Retinal pigment epithelial cell (primary cell): ENCODE measurements at regions not wholly inside any gene's neighbourhood (a gene's known extent, or its start where the extent isn't known, plus 50 kb on each side); places are given as distances from the start of the nearest gene placed in this dataset.

Experiments used
- DNase-seq: peaks from one replicate; pipeline ENCODE4 v3.0.0-alpha.2; 2010; ENCODE audit warnings: low read depth
- H3K4me3 ChIP-seq: 2 replicates; pipeline ENCODE4 v1.5.1; 2011; ENCODE audit warnings: mild to moderate bottlenecking, low read length, control low read depth, moderate library complexity
- CTCF ChIP-seq: conservative IDR thresholded peaks from 2 replicates; pipeline ENCODE4 v1.5.1; 2011; ENCODE audit warnings: low read depth, low read length, control low read depth, inconsistent platforms

GRCh38 chr9:129476821-129477611 is 143.9 kb downstream of the C9orf50 start:
- H3K4me3 ChIP-seq = no peak overlapping the region
- TF ChIP-seq CTCF = no peak
- DNase-seq = no peak

- DNase-seq = no peak
- no peak for TF ChIP-seq CTCF
- no peak overlapping the region for H3K4me3 ChIP-seq
Measured at GRCh38 chr9:129474740-129475404, 146.0 kb downstream of the C9orf50 start.

- H3K4me3 ChIP-seq = no peak overlapping the region
- no peak for DNase-seq
Measured at GRCh38 chr9:129473523-129474244, 147.2 kb downstream of the C9orf50 start.

GRCh38 chr9:129472651-129473102 is 148.2 kb downstream of the C9orf50 start:
- TF ChIP-seq CTCF = no peak
- DNase-seq = no peak
- H3K4me3 ChIP-seq = no peak overlapping the region

More at GRCh38 chr9:129473523-129474244, 147.2 kb downstream of the C9orf50 start:
- TF ChIP-seq CTCF = no peak

GRCh38 chr9:129471201-129472019 is 149.5 kb downstream of the C9orf50 start:
- H3K4me3 ChIP-seq = no peak overlapping the region
- DNase-seq = no peak
- no peak for TF ChIP-seq CTCF

- no peak for DNase-seq
- no peak overlapping the region for H3K4me3 ChIP-seq
- no peak for TF ChIP-seq CTCF
Measured at GRCh38 chr9:129469988-129470316, 150.9 kb downstream of the C9orf50 start.
